Neural crest cell (in vitro differentiated cells): ENCODE measurements at regions not wholly inside any gene's neighbourhood (a gene's known extent, or its start where the extent isn't known, plus 50 kb on each side); places are given as distances from the start of the nearest gene placed in this dataset.

Experiments
- DNase-seq: peaks from one replicate; pipeline ENCODE4 v3.0.0; 2021; ENCODE audit warnings: low read depth, mixed read lengths, low spot score
- H3K27ac Mint-ChIP-seq: one replicate; pipeline ENCODE4 v1.8.0; 2021; ENCODE audit warnings: mild to moderate bottlenecking, mixed read lengths; ENCODE audit not compliant: unreplicated experiment
- H3K27me3 Mint-ChIP-seq: 2 replicates; pipeline ENCODE4 v1.8.0; 2021; ENCODE audit warnings: low read depth, mild to moderate bottlenecking, mixed read lengths
- H3K36me3 Mint-ChIP-seq: 2 replicates; pipeline ENCODE4 v1.8.0; 2021; ENCODE audit warnings: low read depth, mild to moderate bottlenecking, mixed read lengths
- H3K4me1 Mint-ChIP-seq: 2 replicates; pipeline ENCODE4 v1.8.0; 2021; ENCODE audit warnings: mixed read lengths
- H3K4me3 Mint-ChIP-seq: one replicate; pipeline ENCODE4 v1.8.0; 2021; ENCODE audit warnings: mild to moderate bottlenecking, mixed read lengths
- H3K9me3 Mint-ChIP-seq: 2 replicates; pipeline ENCODE4 v1.8.0; 2021; ENCODE audit warnings: mixed read lengths
- CTCF ChIP-seq: fragments of 200-600 bp; sonication (generic); conservative IDR thresholded peaks from 2 replicates; pipeline ENCODE4 v1.5.0; 2021; ENCODE audit warnings: antibody characterized with exemption, mild to moderate bottlenecking

GRCh38 chr16:9275816-9276354 lies 184.4 kb downstream of the HAPSTR1 start:
- no peak for DNase-seq
- Mint-ChIP-seq H3K36me3 (no peaks in the 10 kb centered on the region), H3K27ac (no peak overlapping the region), H3K4me3 (no peak overlapping the region), H3K27me3 (peaks cover 27% of the 10 kb centered on the region), H3K9me3 (peaks cover 4% of the 10 kb centered on the region), H3K4me1 (no peaks in the 10 kb centered on the region)
- TF ChIP-seq CTCF: no peak

GRCh38 chr16:9279291-9280068 lies 188.0 kb downstream of the HAPSTR1 start:
- TF ChIP-seq CTCF: no peak
- H3K27ac Mint-ChIP-seq: no peak overlapping the region
- no peak for DNase-seq
- no peaks in the 10 kb centered on the region for H3K36me3 Mint-ChIP-seq
- peaks cover 32% of the 10 kb centered on the region for H3K27me3 Mint-ChIP-seq
- no peaks in the 10 kb centered on the region for H3K9me3 Mint-ChIP-seq
- no peak overlapping the region for H3K4me3 Mint-ChIP-seq
- no peaks in the 10 kb centered on the region for H3K4me1 Mint-ChIP-seq

GRCh38 chr16:9280069-9280466 lies 188.6 kb downstream of the HAPSTR1 start:
- no peak for TF ChIP-seq CTCF

GRCh38 chr16:9286930-9287329 lies 195.5 kb downstream of the HAPSTR1 start:
- H3K4me1 Mint-ChIP-seq: no peaks in the 10 kb centered on the region
- no peak overlapping the region for H3K27ac Mint-ChIP-seq
- H3K4me3 Mint-ChIP-seq: no peak overlapping the region

More at GRCh38 chr16:9280069-9280466, 188.6 kb downstream of the HAPSTR1 start:
- Mint-ChIP-seq H3K27me3 (peaks cover 32% of the 10 kb centered on the region), H3K4me3 (no peak overlapping the region), H3K27ac (no peak overlapping the region), H3K4me1 (no peaks in the 10 kb centered on the region), H3K36me3 (no peaks in the 10 kb centered on the region), H3K9me3 (no peaks in the 10 kb centered on the region)
- DNase-seq: no peak

GRCh38 chr16:9296271-9296590 lies 204.8 kb downstream of the HAPSTR1 start:
- Mint-ChIP-seq H3K36me3 (no peaks in the 10 kb centered on the region), H3K4me3 (no peak overlapping the region), H3K27ac (no peak overlapping the region)

More at GRCh38 chr16:9286930-9287329, 195.5 kb downstream of the HAPSTR1 start:
- TF ChIP-seq CTCF: no peak
- Mint-ChIP-seq H3K36me3 (no peaks in the 10 kb centered on the region), H3K27me3 (peaks cover 14% of the 10 kb centered on the region), H3K9me3 (no peaks in the 10 kb centered on the region)
- no peak for DNase-seq

More at GRCh38 chr16:9296271-9296590, 204.8 kb downstream of the HAPSTR1 start:
- no peak for TF ChIP-seq CTCF
- H3K27me3 Mint-ChIP-seq: peaks cover 14% of the 10 kb centered on the region
- no peaks in the 10 kb centered on the region for H3K9me3 Mint-ChIP-seq
- DNase-seq: no peak
- no peaks in the 10 kb centered on the region for H3K4me1 Mint-ChIP-seq
